ENCODE measurements at regions not wholly inside any gene's neighbourhood (a gene's known extent, or its start where the extent isn't known, plus 50 kb on each side); places are given as distances from the start of the nearest gene placed in this dataset.

GRCh38 chr12:32987512-32987911 is 90.9 kb upstream of the PKP2 start:
- Mint-ChIP-seq H3K9me3 (ENCODE audit: unreplicated experiment) (no peaks in the 10 kb centered on the region), H3K36me3 (ENCODE audit: insufficient read depth, unreplicated experiment) (no peaks in the 10 kb centered on the region), H3K4me3 (ENCODE audit: unreplicated experiment) (no peak overlapping the region), H3K27ac (ENCODE audit: low read depth, unreplicated experiment) (no peak overlapping the region), H3K27me3 (ENCODE audit: insufficient read depth, unreplicated experiment) (peaks cover 3% of the 10 kb centered on the region), H3K4me1 (ENCODE audit: insufficient read depth, unreplicated experiment) (peaks cover 13% of the 10 kb centered on the region)
- BruUV-seq (replicated peaks), result no TSS peak
- DNase-seq (ENCODE audit: unreplicated experiment), result no peak
- TF ChIP-seq CTCF (IDR thresholded peaks at IDR 0.05; ENCODE audit: unreplicated experiment), result no peak
- intact Hi-C loops (cut with micrococcal nuclease), result no loop called here
- ChIA-PET POLR2A (no interaction called here), CTCF (interaction anchor here (0.6 kb wide), 1 partner anchor 19 kb away, joined by 3 read pairs; no protein-coding TSS in a partner anchor)

GRCh38 chr12:32983968-32984367 is 87.4 kb upstream of the PKP2 start:
- ChIA-PET POLR2A (no interaction called here), CTCF (no interaction called here)
- H3K27me3 Mint-ChIP-seq (ENCODE audit: insufficient read depth, unreplicated experiment), result peaks cover 10% of the 10 kb centered on the region
- DNase-seq (ENCODE audit: unreplicated experiment), result peak; percentile 38
- BruUV-seq (replicated peaks), result no TSS peak
- H3K27ac Mint-ChIP-seq (ENCODE audit: low read depth, unreplicated experiment), result no peak overlapping the region
- intact Hi-C loops (cut with micrococcal nuclease), result no loop called here
- peaks cover 10% of the 10 kb centered on the region for H3K4me1 Mint-ChIP-seq (ENCODE audit: insufficient read depth, unreplicated experiment)
- TF ChIP-seq CTCF (IDR thresholded peaks at IDR 0.05; ENCODE audit: unreplicated experiment), result no peak
- no peaks in the 10 kb centered on the region for H3K36me3 Mint-ChIP-seq (ENCODE audit: insufficient read depth, unreplicated experiment)
- H3K9me3 Mint-ChIP-seq (ENCODE audit: unreplicated experiment), result no peaks in the 10 kb centered on the region
- no peak overlapping the region for H3K4me3 Mint-ChIP-seq (ENCODE audit: unreplicated experiment)

- Mint-ChIP-seq H3K27ac (ENCODE audit: low read depth, unreplicated experiment) (no peak overlapping the region), H3K36me3 (ENCODE audit: insufficient read depth, unreplicated experiment) (no peaks in the 10 kb centered on the region), H3K27me3 (ENCODE audit: insufficient read depth, unreplicated experiment) (peaks cover 10% of the 10 kb centered on the region), H3K4me3 (ENCODE audit: unreplicated experiment) (no peak overlapping the region), H3K9me3 (ENCODE audit: unreplicated experiment) (no peaks in the 10 kb centered on the region), H3K4me1 (ENCODE audit: insufficient read depth, unreplicated experiment) (peaks cover 7% of the 10 kb centered on the region)
- intact Hi-C loops (cut with micrococcal nuclease), result no loop called here
- no TSS peak for BruUV-seq (replicated peaks)
- DNase-seq (ENCODE audit: unreplicated experiment), result no peak
- CTCF ChIA-PET, result no interaction called here
- no peak for TF ChIP-seq CTCF (IDR thresholded peaks at IDR 0.05; ENCODE audit: unreplicated experiment)
- POLR2A ChIA-PET, result no interaction called here
Measured at GRCh38 chr12:32983332-32983731, 86.8 kb upstream of the PKP2 start.

- ChIA-PET CTCF (no interaction called here), POLR2A (no interaction called here)
- peaks cover 10% of the 10 kb centered on the region for H3K27me3 Mint-ChIP-seq (ENCODE audit: insufficient read depth, unreplicated experiment)
- no peaks in the 10 kb centered on the region for H3K36me3 Mint-ChIP-seq (ENCODE audit: insufficient read depth, unreplicated experiment)
- H3K27ac Mint-ChIP-seq (ENCODE audit: low read depth, unreplicated experiment), result no peak overlapping the region
- DNase-seq (ENCODE audit: unreplicated experiment), result no peak
- intact Hi-C loops (cut with micrococcal nuclease), result no loop called here
- no peak overlapping the region for H3K4me3 Mint-ChIP-seq (ENCODE audit: unreplicated experiment)
- TF ChIP-seq CTCF (IDR thresholded peaks at IDR 0.05; ENCODE audit: unreplicated experiment), result no peak
- no peaks in the 10 kb centered on the region for H3K9me3 Mint-ChIP-seq (ENCODE audit: unreplicated experiment)
- no TSS peak for BruUV-seq (replicated peaks)
- H3K4me1 Mint-ChIP-seq (ENCODE audit: insufficient read depth, unreplicated experiment), result peaks cover 7% of the 10 kb centered on the region
Measured at GRCh38 chr12:32981139-32981538, 84.6 kb upstream of the PKP2 start.
